Ovary (tissue), 7 donors: ENCODE measurements at regions not wholly inside any gene's neighbourhood (a gene's known extent, or its start where the extent isn't known, plus 50 kb on each side); places are given as distances from the start of the nearest gene placed in this dataset.

Experiments used
- DNase-seq, 5 donors: peaks; one replicate each; pipeline ENCODE4 v3.0.0-alpha.2; 2019 to 2020
- H3K27ac ChIP-seq, 2 donors: fragments of 200-600 bp; one replicate each; pipeline versions ENCODE4 v1.5.1 to v1.8.0; 2019 to 2022
- H3K27me3 ChIP-seq: fragments of 200-600 bp; one replicate; pipeline ENCODE4 v1.8.0; 2022
- H3K36me3 ChIP-seq: fragments of 200-600 bp; sonication (generic); one replicate; pipeline ENCODE4 v1.5.1; 2019
- H3K4me1 ChIP-seq: one replicate; pipeline ENCODE4 v1.8.1; 2013; ENCODE audit warnings: mild to moderate bottlenecking, moderate library complexity; ENCODE audit not compliant: insufficient read depth
- H3K4me3 ChIP-seq: fragments of 200-600 bp; sonication (generic); one replicate; pipeline ENCODE4 v1.5.1; 2017
- H3K9me3 ChIP-seq, 2 donors: fragments of 200-600 bp in 1 of 2; sonication (generic) in 1 of 2; one replicate each; pipeline versions ENCODE4 v1.5.1 to v1.8.1; 2013 to 2019; ENCODE audit warnings: mild to moderate bottlenecking in 1 of 2, moderate library complexity in 1 of 2
- CTCF ChIP-seq, 3 donors: fragments of 450-650 bp in 2 of 3; fragments of 200-600 bp in 1 of 3; IDR thresholded peaks; one replicate each; pipeline versions ENCODE4 v1.5.1 to v1.8.0; 2016 to 2022; ENCODE audit warnings: antibody characterized with exemption in 3 of 3, mild to moderate bottlenecking in 1 of 3
- EP300 ChIP-seq: sonication (generic); formaldehyde crosslinking; IDR thresholded peaks from one replicate; pipeline ENCODE4 v1.6.1; 2017; ENCODE audit warnings: antibody characterized with exemption
- POLR2A ChIP-seq: fragments of 450-650 bp; IDR thresholded peaks from one replicate; pipeline ENCODE4 v1.6.1; 2017; ENCODE audit warnings: antibody characterized with exemption, mild to moderate bottlenecking, moderate library complexity
- WGBS, 3 donors: extraction: QIAGEN DNeasy Blood & Tissue Kit in 1 of 3; methylation state at CpG; one replicate each; pipeline versions ENCODE4 v1.1.5 to v1.1.7; 2013 to 2017; 5-methylcytosine and 5-hydroxymethylcytosine counted together
- intact Hi-C, 4 donors: fragments of 100-400 bp; cut with DNase I; formaldehyde crosslinking; loops; one replicate each; pipeline versions ENCODE4 v1.11.0 to v1.15.1; 2022 to 2023
- donor health status: DM: no; HTN: no; CAD: no; lungs with moderate emphysema.
- donor health status: DM: no; HTN: no; CAD: no.
- donor health status: Bipolar disorder and iron deficiency.
- donor health status: DM: no; HTN: no; CAD: no.
- donor health status: DM: yes; HTN: yes; CAD: no.

GRCh38 chr1:11418056-11418455 lies 60.9 kb upstream of the DISP3 start:
- no peaks in the 10 kb centered on the region for H3K27me3 ChIP-seq
- no peaks in the 10 kb centered on the region for H3K36me3 ChIP-seq
- no peak overlapping the region for H3K4me3 ChIP-seq
- H3K9me3 ChIP-seq = no peaks in the 10 kb centered on the region
- no peak for DNase-seq
- H3K27ac ChIP-seq = no peak overlapping the region
- intact Hi-C loops = no loop called here
- TF ChIP-seq POLR2A = no peak
- no peak for TF ChIP-seq EP300
- TF ChIP-seq CTCF (IDR thresholded peaks at IDR 0.05) = no peak
- WGBS, 3 donors = 77 to 84% (median 78%) methylated on average over 4 of the region's 4 CpGs
- no peaks in the 10 kb centered on the region for H3K4me1 ChIP-seq

GRCh38 chr1:11421443-11421842 lies 57.5 kb upstream of the DISP3 start:
- intact Hi-C loops = no loop called here
- no peak overlapping the region for H3K27ac ChIP-seq
- no peak overlapping the region for H3K4me3 ChIP-seq
- no peaks in the 10 kb centered on the region for H3K9me3 ChIP-seq
- no peaks in the 10 kb centered on the region for H3K4me1 ChIP-seq
- DNase-seq = no peak
- no peak for TF ChIP-seq POLR2A
- no peak for TF ChIP-seq CTCF (IDR thresholded peaks at IDR 0.05)
- no peak for TF ChIP-seq EP300
- WGBS, 3 donors = 77 to 83% (median 83%) methylated on average over 8 of the region's 8 CpGs
- H3K27me3 ChIP-seq = no peaks in the 10 kb centered on the region
- no peaks in the 10 kb centered on the region for H3K36me3 ChIP-seq

- no peak overlapping the region for H3K27ac ChIP-seq
- no peaks in the 10 kb centered on the region for H3K4me1 ChIP-seq
- intact Hi-C loops = no loop called here
- no peaks in the 10 kb centered on the region for H3K27me3 ChIP-seq
- TF ChIP-seq CTCF (IDR thresholded peaks at IDR 0.05) (no peak), EP300 (no peak), POLR2A (no peak)
- H3K36me3 ChIP-seq = no peaks in the 10 kb centered on the region
- H3K9me3 ChIP-seq = no peaks in the 10 kb centered on the region
- no peak overlapping the region for H3K4me3 ChIP-seq
- no peak for DNase-seq
- WGBS, 3 donors = 66 to 72% (median 71%) methylated on average over 9 of the region's 9 CpGs
Observed at GRCh38 chr1:11422686-11423085, 56.3 kb upstream of the DISP3 start.

GRCh38 chr1:11426617-11427016 lies 52.3 kb upstream of the DISP3 start:
- intact Hi-C loops = no loop called here

More at GRCh38 chr1:11426617-11427016, 52.3 kb upstream of the DISP3 start:
- Histone ChIP-seq H3K36me3 (no peaks in the 10 kb centered on the region), H3K27ac (no peak overlapping the region), H3K9me3 (no peaks in the 10 kb centered on the region), H3K27me3 (no peaks in the 10 kb centered on the region), H3K4me1 (no peaks in the 10 kb centered on the region), H3K4me3 (no peak overlapping the region)
- DNase-seq = no peak
- 90 to 94% (median 91%) methylated on average over 4 of the region's 4 CpGs for WGBS, 3 donors
- TF ChIP-seq CTCF (IDR thresholded peaks at IDR 0.05) = no peak
- no peak for TF ChIP-seq POLR2A
